GM23338 (cell line): ENCODE measurements at regions not wholly inside any gene's neighbourhood (a gene's known extent, or its start where the extent isn't known, plus 50 kb on each side); places are given as distances from the start of the nearest gene placed in this dataset.

Experiments used
- CREB1 ChIP-seq: fragments of 250-450 bp; sonication (Bioruptor Pico); IDR thresholded peaks from 2 replicates; pipeline ENCODE4 v1.5.0; 2020; ENCODE audit warnings: low read depth, mild to moderate bottlenecking, moderate library complexity
- CTCF ChIP-seq, 2 experiments: fragments of 200-600 bp in 1 of 2; sonication (generic) in 1 of 2; conservative IDR thresholded peaks; 2 replicates each; pipeline versions ENCODE4 v1.5.1 to v1.6.1; 2016 to 2017; ENCODE audit warnings: antibody characterized with exemption in 2 of 2, low read depth in 2 of 2, mild to moderate bottlenecking in 2 of 2, moderate library complexity in 1 of 2
- ETS1 ChIP-seq: IDR thresholded peaks from 2 replicates; pipeline ENCODE4 v1.6.1; 2016; ENCODE audit warnings: antibody characterized with exemption
- EZH2 ChIP-seq: fragments of 200-600 bp; sonication (generic); IDR thresholded peaks from one replicate; pipeline ENCODE4 v1.8.0; 2017; ENCODE audit warnings: antibody characterized with exemption, mild to moderate bottlenecking, low read depth; ENCODE audit not compliant: unreplicated experiment
- EZH2phosphoT487 ChIP-seq: fragments of 200-600 bp; sonication (generic); IDR thresholded peaks from one replicate; pipeline ENCODE4 v1.8.1; 2018; ENCODE audit warnings: antibody characterized with exemption; ENCODE audit not compliant: unreplicated experiment
- JUNB ChIP-seq: IDR thresholded peaks from one replicate; pipeline ENCODE4 v1.6.1; 2016; ENCODE audit warnings: antibody characterized with exemption; ENCODE audit not compliant: unreplicated experiment
- NANOG ChIP-seq: IDR thresholded peaks from 2 replicates; pipeline ENCODE4 v1.6.1; 2016; ENCODE audit warnings: antibody characterized with exemption, borderline replicate concordance
- POLR2AphosphoS5 ChIP-seq: IDR thresholded peaks from 2 replicates; pipeline ENCODE4 v1.6.1; 2016; ENCODE audit warnings: antibody characterized with exemption, low read depth
- REST ChIP-seq: IDR thresholded peaks from one replicate; pipeline ENCODE4 v1.6.1; 2018; ENCODE audit warnings: antibody characterized with exemption; ENCODE audit not compliant: unreplicated experiment
- STAT1 ChIP-seq: IDR thresholded peaks from one replicate; pipeline ENCODE4 v1.6.1; 2016; ENCODE audit warnings: antibody characterized with exemption; ENCODE audit not compliant: unreplicated experiment
- ZNF114 ChIP-seq: fragments of 250-450 bp; sonication (Bioruptor Pico); IDR thresholded peaks from 2 replicates; pipeline ENCODE4 v1.5.0; 2020; ENCODE audit warnings: mild to moderate bottlenecking, moderate library complexity
- ZNF331 ChIP-seq: fragments of 250-450 bp; sonication (Bioruptor Pico); IDR thresholded peaks from 2 replicates; pipeline ENCODE4 v1.5.0; 2020; ENCODE audit warnings: low read depth, mild to moderate bottlenecking, moderate library complexity
- ZNF462 ChIP-seq: fragments of 250-450 bp; sonication (Bioruptor Pico); IDR thresholded peaks from 2 replicates; pipeline ENCODE4 v1.5.0; 2020; ENCODE audit warnings: mild to moderate bottlenecking, moderate library complexity

- TF ChIP-seq CTCF (conservative IDR thresholded peaks at IDR 0.05; ENCODE audit: low read depth in 2 of 2) (no peak), EZH2 (no peak), EZH2phosphoT487 (no peak), REST (no peak), CREB1 (CRISPR knock-in tag) (no peak), NANOG (no peak), ETS1 (no peak), POLR2AphosphoS5 (no peak), JUNB (no peak), STAT1 (no peak), ZNF331 (CRISPR knock-in tag) (no peak), ZNF114 (CRISPR knock-in tag) (no peak), ZNF462 (no peak)
These were observed 135.4 kb downstream of the TMEM17 start for GRCh38 chr2:62370321-62371250.
